PC-9 (cell line): ENCODE measurements at regions not wholly inside any gene's neighbourhood (a gene's known extent, or its start where the extent isn't known, plus 50 kb on each side); places are given as distances from the start of the nearest gene placed in this dataset.

ENCODE experiments used
- EZH2 ChIP-seq: fragments of 200-600 bp; sonication (generic); IDR thresholded peaks from 2 replicates; pipeline ENCODE4 v1.8.0; 2017; ENCODE audit warnings: antibody characterized with exemption, low read depth
- TF ChIP-seq, protein P1 (sequence below): fragments of 200-600 bp; sonication (generic); conservative IDR thresholded peaks from 2 replicates; pipeline ENCODE4 v1.6.1; 2017; ENCODE audit warnings: mixed run types, antibody characterized with exemption, mild to moderate bottlenecking, moderate library complexity

DNA sequence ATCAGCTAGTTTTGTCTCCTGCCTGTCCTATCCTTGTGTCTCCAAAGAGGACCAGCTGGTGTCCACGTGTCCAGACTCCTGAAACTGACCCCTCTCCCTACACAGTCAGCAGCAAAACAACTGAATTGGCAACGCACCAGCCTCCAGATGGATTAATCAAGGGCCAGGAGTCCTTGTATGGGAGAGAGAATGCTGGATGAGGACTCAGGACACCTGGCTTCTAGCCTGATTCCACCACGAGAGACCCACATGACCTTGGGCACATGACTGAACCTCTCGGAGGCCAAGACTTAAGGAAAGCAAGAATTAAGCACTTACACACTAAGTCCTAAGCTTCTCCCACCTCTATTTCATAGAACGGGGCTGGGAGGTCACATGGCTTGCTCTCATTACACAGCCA lies 60.4 kb upstream of the CMKLR1 start:
- TF ChIP-seq, protein P1, sequence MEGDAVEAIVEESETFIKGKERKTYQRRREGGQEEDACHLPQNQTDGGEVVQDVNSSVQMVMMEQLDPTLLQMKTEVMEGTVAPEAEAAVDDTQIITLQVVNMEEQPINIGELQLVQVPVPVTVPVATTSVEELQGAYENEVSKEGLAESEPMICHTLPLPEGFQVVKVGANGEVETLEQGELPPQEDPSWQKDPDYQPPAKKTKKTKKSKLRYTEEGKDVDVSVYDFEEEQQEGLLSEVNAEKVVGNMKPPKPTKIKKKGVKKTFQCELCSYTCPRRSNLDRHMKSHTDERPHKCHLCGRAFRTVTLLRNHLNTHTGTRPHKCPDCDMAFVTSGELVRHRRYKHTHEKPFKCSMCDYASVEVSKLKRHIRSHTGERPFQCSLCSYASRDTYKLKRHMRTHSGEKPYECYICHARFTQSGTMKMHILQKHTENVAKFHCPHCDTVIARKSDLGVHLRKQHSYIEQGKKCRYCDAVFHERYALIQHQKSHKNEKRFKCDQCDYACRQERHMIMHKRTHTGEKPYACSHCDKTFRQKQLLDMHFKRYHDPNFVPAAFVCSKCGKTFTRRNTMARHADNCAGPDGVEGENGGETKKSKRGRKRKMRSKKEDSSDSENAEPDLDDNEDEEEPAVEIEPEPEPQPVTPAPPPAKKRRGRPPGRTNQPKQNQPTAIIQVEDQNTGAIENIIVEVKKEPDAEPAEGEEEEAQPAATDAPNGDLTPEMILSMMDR, result no peak
- TF ChIP-seq EZH2, result no peak
